GM12875 (cell line): ENCODE measurements at regions not wholly inside any gene's neighbourhood (a gene's known extent, or its start where the extent isn't known, plus 50 kb on each side); places are given as distances from the start of the nearest gene placed in this dataset.

Experiments
- H3K4me3 ChIP-seq: one replicate; pipeline ENCODE4 v1.5.1; 2011; ENCODE audit warnings: low read depth, low read length, control low read depth
- CTCF ChIP-seq: IDR thresholded peaks from 2 replicates; pipeline ENCODE4 v1.5.1; 2011; ENCODE audit warnings: low read depth, mild to moderate bottlenecking, control low read depth, inconsistent platforms, low read length, moderate library complexity, borderline replicate concordance; ENCODE audit not compliant: insufficient read depth

GRCh38 chr2:242027676-242028450 lies 158.3 kb downstream of the RTP5 start:
- no peak overlapping the region for H3K4me3 ChIP-seq
- TF ChIP-seq CTCF, result no peak

DNA sequence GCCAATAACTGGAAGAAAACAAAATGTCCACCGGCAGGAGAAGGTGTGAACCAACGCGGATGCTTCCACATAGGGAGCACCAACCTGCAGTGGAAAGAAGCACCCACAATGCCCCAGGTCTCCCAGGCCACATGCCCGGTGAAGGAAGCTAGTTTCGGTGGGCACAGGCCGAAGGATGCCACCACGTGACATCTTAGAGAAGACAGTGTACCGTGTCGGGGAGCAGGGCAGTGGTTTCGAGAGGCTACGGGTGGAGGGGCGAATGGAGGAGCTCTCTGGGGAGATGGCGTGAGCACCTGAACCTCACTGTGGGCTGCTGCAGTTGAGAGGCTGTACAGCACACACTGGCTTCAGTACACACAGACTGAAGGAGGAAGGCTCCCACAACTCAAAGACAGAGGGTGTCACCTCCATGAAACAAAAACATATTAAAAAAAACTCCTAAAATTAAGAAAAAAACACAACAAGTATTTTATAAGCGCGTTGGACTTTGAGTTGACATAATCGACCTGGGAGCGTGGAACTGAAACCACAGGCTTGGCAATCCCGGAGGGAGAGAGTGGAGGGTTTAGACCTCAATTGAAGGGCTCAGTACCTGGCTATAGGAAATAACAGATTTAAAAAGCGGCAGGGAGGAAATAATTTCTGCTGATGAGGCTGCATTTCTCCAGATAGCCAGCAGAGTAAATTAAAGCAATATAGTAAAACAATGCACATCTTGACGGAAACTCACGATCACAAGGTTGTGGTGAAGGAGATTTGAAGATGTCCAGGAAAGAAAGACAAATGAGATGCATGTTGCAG lies 160.1 kb downstream of the RTP5 start:
- no peak for TF ChIP-seq CTCF
- no peak overlapping the region for H3K4me3 ChIP-seq

- H3K4me3 ChIP-seq, result no peak overlapping the region
- TF ChIP-seq CTCF, result no peak
Measured at GRCh38 chr2:242030226-242030575, 160.7 kb downstream of the RTP5 start.

DNA sequence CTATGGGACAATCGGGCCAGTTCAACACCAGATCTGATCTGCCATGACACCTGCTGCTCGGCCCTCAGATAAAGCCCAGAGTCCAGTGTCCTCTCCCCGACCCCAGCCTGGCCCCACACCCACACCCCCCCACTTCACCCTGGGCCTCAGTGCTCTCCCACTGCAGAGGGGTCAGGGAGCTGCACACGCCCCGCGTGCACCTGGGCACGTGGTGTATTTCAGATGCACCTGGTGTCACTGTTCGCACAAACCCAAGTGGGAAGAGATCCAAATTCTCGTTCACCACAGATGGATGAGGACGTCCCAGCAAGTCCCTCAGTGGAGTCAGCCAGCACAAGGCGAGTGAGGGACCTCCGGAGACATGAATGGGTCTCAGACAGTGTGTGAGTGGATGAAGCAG lies 161.3 kb downstream of the RTP5 start:
- TF ChIP-seq CTCF, result no peak
- H3K4me3 ChIP-seq, result no peak overlapping the region

DNA sequence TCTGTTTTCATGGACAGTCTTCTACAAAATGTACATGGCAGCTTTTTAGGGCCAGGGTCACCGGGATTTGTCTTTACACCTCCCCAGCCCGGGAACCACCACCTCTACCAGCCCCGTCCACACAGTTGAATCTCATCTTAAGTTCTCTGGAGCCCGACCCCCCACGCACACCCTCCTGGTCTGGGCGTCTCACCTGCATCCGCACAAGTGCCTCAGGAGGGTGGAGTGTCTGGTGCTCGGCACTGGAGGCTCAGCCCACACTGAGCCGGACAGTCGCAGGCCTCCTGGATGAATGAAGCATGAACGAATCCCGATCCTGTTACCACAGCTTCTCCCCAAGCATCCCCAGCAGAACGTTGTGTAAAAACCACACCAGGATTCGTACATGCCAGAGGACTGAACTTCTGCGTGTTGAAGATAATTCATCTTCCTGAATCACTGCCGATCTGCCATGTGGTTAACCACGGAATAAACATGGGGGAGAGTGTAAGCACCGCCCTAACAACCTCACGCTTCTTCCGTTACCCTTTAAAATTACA lies 162.0 kb downstream of the RTP5 start:
- H3K4me3 ChIP-seq, result no peak overlapping the region
- no peak for TF ChIP-seq CTCF

DNA sequence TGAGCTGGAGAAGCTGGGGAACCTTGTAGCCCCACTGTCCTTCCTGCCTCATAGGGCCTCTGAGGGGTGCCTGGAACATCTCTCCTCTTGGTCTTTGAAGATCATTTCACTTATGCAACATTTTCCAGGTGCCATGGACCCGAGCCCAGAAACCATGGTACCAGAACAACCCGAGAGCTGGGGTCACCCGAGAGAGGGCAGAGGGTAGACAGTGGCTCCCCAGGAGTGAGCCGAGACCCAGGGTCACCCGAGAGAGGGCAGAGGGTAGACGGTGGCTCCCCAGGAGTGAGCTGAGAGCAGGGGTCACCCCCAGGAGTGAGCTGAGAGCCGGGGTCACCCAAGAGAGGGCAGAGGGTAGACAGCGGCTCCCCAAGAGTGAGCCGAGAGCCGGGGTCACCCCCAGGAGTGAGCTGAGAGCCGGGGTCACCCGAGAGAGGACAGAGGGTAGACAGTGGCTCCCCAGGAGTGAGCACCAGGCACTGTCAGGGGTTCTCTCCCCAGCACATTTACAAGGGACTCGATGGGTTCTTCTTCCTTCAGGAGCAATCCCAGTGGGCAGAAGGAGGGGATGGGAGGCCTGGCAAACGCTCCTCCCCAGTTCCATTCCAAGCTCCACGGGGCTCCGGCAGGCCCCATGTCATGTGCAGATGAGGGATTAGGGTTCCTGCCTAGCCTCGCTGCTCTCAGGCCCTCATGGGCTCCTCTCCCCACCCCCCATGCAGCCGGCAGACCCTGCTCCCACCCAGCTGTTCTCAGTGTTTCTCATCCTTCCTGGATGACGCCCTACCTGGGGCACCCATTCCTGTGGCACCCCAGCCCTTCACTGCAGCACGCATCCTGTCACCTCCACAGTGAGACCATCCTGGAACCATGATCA lies 163.5 kb downstream of the RTP5 start:
- no peak overlapping the region for H3K4me3 ChIP-seq
- no peak for TF ChIP-seq CTCF
